HCT116 (cell line): ENCODE measurements at regions not wholly inside any gene's neighbourhood (a gene's known extent, or its start where the extent isn't known, plus 50 kb on each side); places are given as distances from the start of the nearest gene placed in this dataset.

Source experiments
- ATAC-seq: fragments of 200-7000 bp; cut with Tn5 transposase; 2 replicates; pipeline ENCODE4 v1.9.1; 2020; ENCODE audit warnings: mild to moderate bottlenecking, moderate library complexity
- BruUV-seq: library from RNA; stranded (reverse); fragments of 400-500 nt; replicated peaks from 2 replicates; lab custom pipeline; 2021; lab: Mats Ljungman, UMichigan
- CTCF ChIA-PET: fragments of 300-600 bp; sonication (Branson Sonifier 250); formaldehyde crosslinking; loops from one replicate; lab custom pipeline; 2021; ENCODE audit warnings: antibody characterized with exemption; lab: Charles Lee
- POLR2A ChIA-PET: fragments of 300-600, 350-600 bp; sonication (Branson Sonifier 250); formaldehyde crosslinking; loops from one replicate; lab custom pipeline; 2021; ENCODE audit warnings: antibody characterized with exemption; lab: Charles Lee
- RAD21 ChIA-PET, 2 experiments: fragments of 300-600 bp; sonication (Branson Sonifier 250); formaldehyde crosslinking; loops; one replicate each; lab custom pipeline; 2023; ENCODE audit warnings: low total read pairs in 2 of 2; ENCODE audit not compliant: uncharacterized antibody in 2 of 2, unreplicated experiment in 2 of 2, low non-redundant PET in 1 of 2; lab: Charles Lee
- DNase-seq: peaks from one replicate; pipeline ENCODE4 v3.0.0-alpha.2; 2010; ENCODE audit warnings: low read depth, low spot score
- H2AFZ ChIP-seq: fragments of 200-600 bp; shearing (Covaris generic), sonication (generic); 2 replicates; pipeline ENCODE4 v1.6.1; 2017; ENCODE audit warnings: low read depth, mixed run types, mixed read lengths, antibody characterized with exemption, low read length; ENCODE audit not compliant: poor library complexity, severe bottlenecking
- H3K27ac ChIP-seq: 2 replicates; pipeline ENCODE4 v1.5.1; 2012; ENCODE audit warnings: low read depth, low read length
- H3K27me3 ChIP-seq: fragments of 200-600 bp; sonication (generic); 2 replicates; pipeline ENCODE4 v1.6.1; 2016; ENCODE audit warnings: mixed run types, low read length, mixed read lengths; ENCODE audit not compliant: insufficient read depth
- H3K36me3 ChIP-seq, 2 experiments: fragments of 200-500 bp in 1 of 2; fragments of 200-600 bp in 1 of 2; sonication (Bioruptor generic) in 1 of 2; sonication (generic) in 1 of 2; 2 replicates each; pipeline versions ENCODE4 v1.5.1 to v1.6.1; 2014 to 2016; ENCODE audit warnings: low read length in 2 of 2, inconsistent platforms in 1 of 2, mixed read lengths in 1 of 2, mixed run types in 1 of 2; ENCODE audit not compliant: insufficient read depth in 2 of 2, control insufficient read depth in 1 of 2
- H3K4me1 ChIP-seq, 2 experiments: fragments of 200-600 bp in 1 of 2; sonication (generic) in 1 of 2; 2 replicates each; pipeline versions ENCODE4 v1.5.1 to v1.6.1; 2012 to 2017; ENCODE audit warnings: low read length in 2 of 2, inconsistent platforms in 1 of 2, mild to moderate bottlenecking in 1 of 2, mixed read lengths in 1 of 2, mixed run types in 1 of 2, moderate library complexity in 1 of 2; ENCODE audit not compliant: insufficient read depth in 2 of 2, control insufficient read depth in 1 of 2
- H3K4me2 ChIP-seq: fragments of 200-600 bp; sonication (generic); 2 replicates; pipeline ENCODE4 v1.6.1; 2017; ENCODE audit warnings: mixed run types, low read length, mixed read lengths
- H3K4me3 ChIP-seq, 2 experiments: fragments of 200-600 bp in 1 of 2; sonication (generic) in 1 of 2; replicated peaks in 1 of 2; 2 replicates each; pipeline ENCODE4 v1.5.1; 2011 to 2016; ENCODE audit warnings: low read length in 2 of 2, control low read depth in 1 of 2, low read depth in 1 of 2, mild to moderate bottlenecking in 1 of 2, mixed read lengths in 1 of 2, mixed run types in 1 of 2
- H3K79me2 ChIP-seq: fragments of 200-600 bp; sonication (generic); 2 replicates; pipeline ENCODE4 v1.6.1; 2017; ENCODE audit warnings: mild to moderate bottlenecking, mixed run types, low read length, moderate library complexity, mixed read lengths; ENCODE audit not compliant: insufficient read depth
- H3K9ac ChIP-seq: fragments of 200-600 bp; sonication (generic); 2 replicates; pipeline ENCODE4 v1.6.1; 2016; ENCODE audit warnings: low read length, mixed read lengths
- H3K9me2 ChIP-seq: fragments of 200-600 bp; sonication (generic), shearing (Covaris generic); 2 replicates; pipeline ENCODE4 v1.6.1; 2017; ENCODE audit warnings: mixed run types, mild to moderate bottlenecking, moderate library complexity; ENCODE audit not compliant: insufficient read depth
- H3K9me3 ChIP-seq, 2 experiments: fragments of 200-500 bp in 1 of 2; fragments of 200-600 bp in 1 of 2; sonication (Bioruptor generic) in 1 of 2; sonication (generic) in 1 of 2; 2 replicates each; pipeline ENCODE4 v1.6.1; 2014 to 2017; ENCODE audit warnings: low read length in 2 of 2, mixed read lengths in 2 of 2, inconsistent platforms in 1 of 2, low read depth in 1 of 2, mild to moderate bottlenecking in 1 of 2, mixed run types in 1 of 2, moderate library complexity in 1 of 2; ENCODE audit not compliant: control insufficient read depth in 1 of 2, insufficient read depth in 1 of 2
- H4K20me1 ChIP-seq: fragments of 200-600 bp; sonication (generic), shearing (Covaris generic); 2 replicates; pipeline ENCODE4 v1.6.1; 2017; ENCODE audit warnings: mixed run types, mild to moderate bottlenecking, moderate library complexity; ENCODE audit not compliant: insufficient read depth
- CBX3 ChIP-seq: IDR thresholded peaks from 2 replicates; pipeline ENCODE4 v1.6.1; 2012; ENCODE audit warnings: low read depth
- CEBPB ChIP-seq: IDR thresholded peaks from 2 replicates; pipeline ENCODE4 v1.6.1; 2012; ENCODE audit warnings: low read depth
- EGR1 ChIP-seq: IDR thresholded peaks from 2 replicates; pipeline ENCODE4 v1.6.1; 2012; ENCODE audit warnings: low read depth
- EZH2 ChIP-seq: fragments of 200-600 bp; sonication (generic); IDR thresholded peaks from 2 replicates; pipeline ENCODE4 v1.6.1; 2017; ENCODE audit warnings: antibody characterized with exemption, mixed run types
- EZH2phosphoT487 ChIP-seq: fragments of 200-600 bp; IDR thresholded peaks from 2 replicates; pipeline ENCODE4 v1.6.1; 2018; ENCODE audit warnings: antibody characterized with exemption, borderline replicate concordance
- FOSL1 ChIP-seq: IDR thresholded peaks from 2 replicates; pipeline ENCODE4 v1.6.1; 2012; ENCODE audit warnings: low read depth
- POLR2A ChIP-seq: IDR thresholded peaks from 2 replicates; pipeline ENCODE4 v1.7.0; 2011; ENCODE audit warnings: borderline replicate concordance; ENCODE audit not compliant: insufficient read depth, insufficient read length; ENCODE audit errors: extremely low read depth
- SP1 ChIP-seq: IDR thresholded peaks from 2 replicates; pipeline ENCODE4 v1.6.1; 2012; ENCODE audit warnings: low read depth
- SRF ChIP-seq: IDR thresholded peaks from 2 replicates; pipeline ENCODE4 v1.6.1; 2012; ENCODE audit warnings: low read depth
- YY1 ChIP-seq: IDR thresholded peaks from 2 replicates; pipeline ENCODE4 v1.6.1; 2011; ENCODE audit warnings: low read length, low read depth, moderate library complexity, mild to moderate bottlenecking; ENCODE audit not compliant: insufficient replicate concordance; ENCODE audit errors: extremely low read depth
- ZFX ChIP-seq: fragments of 450-650 bp; IDR thresholded peaks from 2 replicates; pipeline ENCODE4 v1.6.1; 2017
- ZNF274 ChIP-seq: fragments of 200-500 bp; sonication (Bioruptor generic); IDR thresholded peaks from 2 replicates; pipeline ENCODE4 v1.6.1; 2014; ENCODE audit warnings: mild to moderate bottlenecking, low read depth, low read length, inconsistent platforms
- intact Hi-C: fragments of 100-400 bp; cut with micrococcal nuclease; formaldehyde crosslinking; loops from 2 replicates; pipeline ENCODE4 v1.10.0; 2022
- TF ChIP-seq, protein P1 (sequence below): IDR thresholded peaks from 2 replicates; pipeline ENCODE4 v1.6.1; 2012
- TF ChIP-seq, protein P2 (sequence below): IDR thresholded peaks from 2 replicates; pipeline ENCODE4 v1.6.1; 2012
- TF ChIP-seq, protein P3 (sequence below): IDR thresholded peaks from 2 replicates; pipeline ENCODE4 v1.6.1; 2012; ENCODE audit warnings: low read depth
- TF ChIP-seq, protein P4 (sequence below): IDR thresholded peaks from 2 replicates; pipeline ENCODE4 v1.6.1; 2011; ENCODE audit warnings: mild to moderate bottlenecking, low read length, moderate library complexity; ENCODE audit not compliant: insufficient replicate concordance; ENCODE audit errors: extremely low read depth

DNA sequence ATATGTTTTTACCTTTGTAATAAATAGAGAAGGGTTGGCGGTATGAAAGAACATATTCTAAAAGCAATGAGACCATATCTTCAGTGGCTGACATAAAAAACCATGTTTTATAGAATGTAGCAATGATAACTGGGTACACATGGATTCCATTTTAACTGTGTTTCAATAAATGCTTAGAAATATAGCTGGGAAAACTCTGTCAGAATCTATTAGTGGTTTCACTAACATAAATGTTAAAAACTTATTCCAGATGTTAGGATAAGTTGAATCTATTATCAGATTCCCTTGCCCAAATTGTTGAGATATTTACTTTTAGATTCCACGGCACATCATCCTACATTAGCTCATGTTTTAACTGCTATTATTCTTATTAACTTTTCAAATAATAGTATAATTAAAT, 772.2 kb upstream of the ALCAM start:
- Histone ChIP-seq H3K27me3 (no peaks in the 10 kb centered on the region), H3K36me3 (no peaks in the 10 kb centered on the region), H3K4me2 (no peak overlapping the region), H3K9me3 (no peaks in the 10 kb centered on the region), H3K79me2 (no peaks in the 10 kb centered on the region), H3K4me3 (no peak overlapping the region), H3K9me2 (no peaks in the 10 kb centered on the region)
- no peak for DNase-seq
- TF ChIP-seq EZH2 (no peak), ZNF274 (no peak), YY1 (no peak), CEBPB (no peak), CBX3 (no peak), SP1 (no peak), ZFX (no peak), POLR2A (no peak), EGR1 (no peak), SRF (no peak), FOSL1 (no peak)
- TF ChIP-seq, protein P1, sequence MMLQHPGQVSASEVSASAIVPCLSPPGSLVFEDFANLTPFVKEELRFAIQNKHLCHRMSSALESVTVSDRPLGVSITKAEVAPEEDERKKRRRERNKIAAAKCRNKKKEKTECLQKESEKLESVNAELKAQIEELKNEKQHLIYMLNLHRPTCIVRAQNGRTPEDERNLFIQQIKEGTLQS = no peak
- TF ChIP-seq, all 23 proteins: peak for 0
- RAD21 ChIA-PET = no interaction called here
- no peaks in the 10 kb centered on the region for H3K4me1 ChIP-seq
- no peak for ATAC-seq
- POLR2A ChIA-PET = no interaction called here
- BruUV-seq = no TSS peak
- intact Hi-C loops = no loop called here
- H4K20me1 ChIP-seq = no peaks in the 10 kb centered on the region
- CTCF ChIA-PET = no interaction called here
- H3K9ac ChIP-seq = no peak overlapping the region
- no peak overlapping the region for H3K27ac ChIP-seq
- H2AFZ ChIP-seq = no peak overlapping the region

DNA sequence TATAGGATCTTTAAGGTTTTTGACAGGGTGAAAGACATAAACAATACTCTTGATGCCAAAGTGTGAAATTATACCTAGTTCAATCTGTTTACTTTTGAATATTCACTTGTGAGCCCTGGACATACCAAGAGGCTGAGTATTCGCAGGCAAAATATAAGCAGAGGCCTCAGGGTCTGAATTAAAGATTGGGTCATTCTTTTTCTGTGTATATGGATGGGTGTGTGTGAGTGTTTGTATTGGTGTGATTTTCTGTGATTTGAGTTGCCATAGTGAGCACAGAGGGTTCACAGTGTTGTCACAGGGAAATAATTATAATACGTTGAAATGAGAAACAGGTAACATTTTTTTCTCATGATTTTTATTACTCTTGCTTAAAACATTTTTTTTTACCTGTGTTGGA, 770.7 kb upstream of the ALCAM start:
- no peaks in the 10 kb centered on the region for H3K79me2 ChIP-seq
- ATAC-seq (no peak), DNase-seq (no peak)
- POLR2A ChIA-PET = interaction anchor here (0.9 kb wide), 1 partner anchor 771 kb away, joined by 3 read pairs; the partner anchor contains the start of gene ALCAM
- no peaks in the 10 kb centered on the region for H3K36me3 ChIP-seq
- H2AFZ ChIP-seq = peak overlapping the region; percentile 64
- CTCF ChIA-PET = interaction anchor here (0.6 to 2.8 kb wide), 7 partner anchors 12 to 922 kb away, joined by 3 to 8 read pairs (median 4); partner anchors contain the start of gene ALCAM
- no peaks in the 10 kb centered on the region for H4K20me1 ChIP-seq
- BruUV-seq = no TSS peak
- RAD21 ChIA-PET = no interaction called here
- no peak overlapping the region for H3K27ac ChIP-seq
- H3K4me1 ChIP-seq = no peaks in the 10 kb centered on the region
- H3K9ac ChIP-seq = no peak overlapping the region
- no peaks in the 10 kb centered on the region for H3K9me3 ChIP-seq
- no peak overlapping the region for H3K4me2 ChIP-seq
- no peaks in the 10 kb centered on the region for H3K9me2 ChIP-seq
- H3K4me3 ChIP-seq = no peak overlapping the region
- no peaks in the 10 kb centered on the region for H3K27me3 ChIP-seq
- intact Hi-C loops = loop anchor here (2.0 kb wide), 1 partner anchor 771 kb away; the partner anchor contains the start of gene ALCAM
- TF ChIP-seq POLR2A (no peak), ZNF274 (no peak), EZH2phosphoT487 (no peak), YY1 (no peak), CEBPB (no peak)
- TF ChIP-seq, protein P2, sequence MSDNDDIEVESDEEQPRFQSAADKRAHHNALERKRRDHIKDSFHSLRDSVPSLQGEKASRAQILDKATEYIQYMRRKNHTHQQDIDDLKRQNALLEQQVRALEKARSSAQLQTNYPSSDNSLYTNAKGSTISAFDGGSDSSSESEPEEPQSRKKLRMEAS = no peak
- TF ChIP-seq, protein P3, sequence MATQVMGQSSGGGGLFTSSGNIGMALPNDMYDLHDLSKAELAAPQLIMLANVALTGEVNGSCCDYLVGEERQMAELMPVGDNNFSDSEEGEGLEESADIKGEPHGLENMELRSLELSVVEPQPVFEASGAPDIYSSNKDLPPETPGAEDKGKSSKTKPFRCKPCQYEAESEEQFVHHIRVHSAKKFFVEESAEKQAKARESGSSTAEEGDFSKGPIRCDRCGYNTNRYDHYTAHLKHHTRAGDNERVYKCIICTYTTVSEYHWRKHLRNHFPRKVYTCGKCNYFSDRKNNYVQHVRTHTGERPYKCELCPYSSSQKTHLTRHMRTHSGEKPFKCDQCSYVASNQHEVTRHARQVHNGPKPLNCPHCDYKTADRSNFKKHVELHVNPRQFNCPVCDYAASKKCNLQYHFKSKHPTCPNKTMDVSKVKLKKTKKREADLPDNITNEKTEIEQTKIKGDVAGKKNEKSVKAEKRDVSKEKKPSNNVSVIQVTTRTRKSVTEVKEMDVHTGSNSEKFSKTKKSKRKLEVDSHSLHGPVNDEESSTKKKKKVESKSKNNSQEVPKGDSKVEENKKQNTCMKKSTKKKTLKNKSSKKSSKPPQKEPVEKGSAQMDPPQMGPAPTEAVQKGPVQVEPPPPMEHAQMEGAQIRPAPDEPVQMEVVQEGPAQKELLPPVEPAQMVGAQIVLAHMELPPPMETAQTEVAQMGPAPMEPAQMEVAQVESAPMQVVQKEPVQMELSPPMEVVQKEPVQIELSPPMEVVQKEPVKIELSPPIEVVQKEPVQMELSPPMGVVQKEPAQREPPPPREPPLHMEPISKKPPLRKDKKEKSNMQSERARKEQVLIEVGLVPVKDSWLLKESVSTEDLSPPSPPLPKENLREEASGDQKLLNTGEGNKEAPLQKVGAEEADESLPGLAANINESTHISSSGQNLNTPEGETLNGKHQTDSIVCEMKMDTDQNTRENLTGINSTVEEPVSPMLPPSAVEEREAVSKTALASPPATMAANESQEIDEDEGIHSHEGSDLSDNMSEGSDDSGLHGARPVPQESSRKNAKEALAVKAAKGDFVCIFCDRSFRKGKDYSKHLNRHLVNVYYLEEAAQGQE = no peak
- TF ChIP-seq, protein P4, sequence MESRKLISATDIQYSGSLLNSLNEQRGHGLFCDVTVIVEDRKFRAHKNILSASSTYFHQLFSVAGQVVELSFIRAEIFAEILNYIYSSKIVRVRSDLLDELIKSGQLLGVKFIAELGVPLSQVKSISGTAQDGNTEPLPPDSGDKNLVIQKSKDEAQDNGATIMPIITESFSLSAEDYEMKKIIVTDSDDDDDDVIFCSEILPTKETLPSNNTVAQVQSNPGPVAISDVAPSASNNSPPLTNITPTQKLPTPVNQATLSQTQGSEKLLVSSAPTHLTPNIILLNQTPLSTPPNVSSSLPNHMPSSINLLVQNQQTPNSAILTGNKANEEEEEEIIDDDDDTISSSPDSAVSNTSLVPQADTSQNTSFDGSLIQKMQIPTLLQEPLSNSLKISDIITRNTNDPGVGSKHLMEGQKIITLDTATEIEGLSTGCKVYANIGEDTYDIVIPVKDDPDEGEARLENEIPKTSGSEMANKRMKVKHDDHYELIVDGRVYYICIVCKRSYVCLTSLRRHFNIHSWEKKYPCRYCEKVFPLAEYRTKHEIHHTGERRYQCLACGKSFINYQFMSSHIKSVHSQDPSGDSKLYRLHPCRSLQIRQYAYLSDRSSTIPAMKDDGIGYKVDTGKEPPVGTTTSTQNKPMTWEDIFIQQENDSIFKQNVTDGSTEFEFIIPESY = no peak
